ENCODE measurements at regions not wholly inside any gene's neighbourhood (a gene's known extent, or its start where the extent isn't known, plus 50 kb on each side); places are given as distances from the start of the nearest gene placed in this dataset.

- Histone ChIP-seq H3K36me3 (ENCODE audit: control insufficient read depth, insufficient read depth, low read length) (no peaks in the 10 kb centered on the region), H3K4me3 (ENCODE audit: low read depth in 2 of 2, low read length in 2 of 2) (no peak overlapping the region), H3K4me1 (ENCODE audit: control insufficient read depth, insufficient read depth, low read length) (no peaks in the 10 kb centered on the region), H3K27ac (ENCODE audit: low read length) (no peak overlapping the region), H3K27me3 (ENCODE audit: control insufficient read depth, insufficient read depth, low read length) (no peaks in the 10 kb centered on the region), H3K9me3 (ENCODE audit: control insufficient read depth, insufficient read depth, low read depth, low read length) (no peaks in the 10 kb centered on the region)
- CTCF ChIA-PET = no interaction called here
- no TSS peak for BruUV-seq (replicated peaks)
- intact Hi-C loops (cut with micrococcal nuclease; ENCODE audit: unreplicated experiment) = no loop called here
- TF ChIP-seq TCF7L2 (IDR thresholded peaks at IDR 0.05; ENCODE audit: low read depth, low read length) = no peak
- TF ChIP-seq REST (IDR thresholded peaks at IDR 0.05; ENCODE audit: insufficient read depth in 1 of 2, low read depth in 2 of 2, low read length in 1 of 2) = no peak
- no peak for TF ChIP-seq SIN3A (IDR thresholded peaks at IDR 0.05; ENCODE audit: borderline replicate concordance, insufficient read depth, low read depth, low read length)
- TF ChIP-seq, protein P1, sequence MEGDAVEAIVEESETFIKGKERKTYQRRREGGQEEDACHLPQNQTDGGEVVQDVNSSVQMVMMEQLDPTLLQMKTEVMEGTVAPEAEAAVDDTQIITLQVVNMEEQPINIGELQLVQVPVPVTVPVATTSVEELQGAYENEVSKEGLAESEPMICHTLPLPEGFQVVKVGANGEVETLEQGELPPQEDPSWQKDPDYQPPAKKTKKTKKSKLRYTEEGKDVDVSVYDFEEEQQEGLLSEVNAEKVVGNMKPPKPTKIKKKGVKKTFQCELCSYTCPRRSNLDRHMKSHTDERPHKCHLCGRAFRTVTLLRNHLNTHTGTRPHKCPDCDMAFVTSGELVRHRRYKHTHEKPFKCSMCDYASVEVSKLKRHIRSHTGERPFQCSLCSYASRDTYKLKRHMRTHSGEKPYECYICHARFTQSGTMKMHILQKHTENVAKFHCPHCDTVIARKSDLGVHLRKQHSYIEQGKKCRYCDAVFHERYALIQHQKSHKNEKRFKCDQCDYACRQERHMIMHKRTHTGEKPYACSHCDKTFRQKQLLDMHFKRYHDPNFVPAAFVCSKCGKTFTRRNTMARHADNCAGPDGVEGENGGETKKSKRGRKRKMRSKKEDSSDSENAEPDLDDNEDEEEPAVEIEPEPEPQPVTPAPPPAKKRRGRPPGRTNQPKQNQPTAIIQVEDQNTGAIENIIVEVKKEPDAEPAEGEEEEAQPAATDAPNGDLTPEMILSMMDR (IDR thresholded peaks at IDR 0.05) = no peak
- no peak for TF ChIP-seq POLR2AphosphoS5 (IDR thresholded peaks at IDR 0.05; ENCODE audit: low read depth, low read length)
- POLR2A ChIA-PET = no interaction called here
- in situ Hi-C loops (cut with HindIII; ENCODE audit: low pct_unique_long_range_greater_than_20kb, low sequenced_read_pairs) = no loop called here
- ATAC-seq (no peak), DNase-seq (ENCODE audit: low read depth, low spot score) (no peak)
Observed at GRCh38 chr14:21937996-21938395, 264.4 kb upstream of the OR4E1 start.

DNA sequence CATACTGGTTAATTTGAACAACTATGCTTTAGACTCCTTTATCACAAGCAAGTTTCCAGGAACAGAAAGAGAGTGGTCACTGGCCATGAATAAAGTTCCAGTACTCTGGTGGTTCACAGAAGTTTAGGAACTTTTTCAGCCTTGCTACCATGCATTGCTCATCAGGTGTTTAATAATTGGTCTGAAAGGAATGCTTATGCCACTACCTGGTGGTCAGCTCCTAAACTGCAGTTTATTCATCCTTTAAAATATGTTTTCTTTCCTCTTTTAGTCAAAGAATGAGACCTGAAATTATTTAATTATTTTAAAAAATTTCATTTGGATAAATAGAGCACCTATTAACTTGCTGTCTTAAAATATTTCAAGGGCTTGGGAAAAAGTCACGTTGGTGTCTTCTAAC is 260.1 kb upstream of the OR4E1 start:
- CTCF ChIA-PET = interaction anchor here (1.2 kb wide), 1 partner anchor 16 kb away, joined by 4 read pairs; no protein-coding TSS in a partner anchor
- no peak overlapping the region for H3K27ac ChIP-seq (ENCODE audit: low read length)
- H3K4me3 ChIP-seq (ENCODE audit: low read depth in 2 of 2, low read length in 2 of 2) = no peak overlapping the region
- POLR2A ChIA-PET = no interaction called here
- in situ Hi-C loops (cut with HindIII; ENCODE audit: low pct_unique_long_range_greater_than_20kb, low sequenced_read_pairs) (no loop called here), intact Hi-C loops (cut with micrococcal nuclease; ENCODE audit: unreplicated experiment) (loop anchor here (2.0 kb wide), 1 partner anchor 65 kb away; no protein-coding TSS in a partner anchor)
- no peaks in the 10 kb centered on the region for H3K36me3 ChIP-seq (ENCODE audit: control insufficient read depth, insufficient read depth, low read length)
- H3K27me3 ChIP-seq (ENCODE audit: control insufficient read depth, insufficient read depth, low read length) = no peaks in the 10 kb centered on the region
- no peak for DNase-seq (ENCODE audit: low read depth, low spot score)
- BruUV-seq (replicated peaks) = no TSS peak
- no peak for TF ChIP-seq POLR2AphosphoS5 (IDR thresholded peaks at IDR 0.05; ENCODE audit: low read depth, low read length)
- no peak for TF ChIP-seq SIN3A (IDR thresholded peaks at IDR 0.05; ENCODE audit: borderline replicate concordance, insufficient read depth, low read depth, low read length)
- no peak for TF ChIP-seq REST (IDR thresholded peaks at IDR 0.05; ENCODE audit: insufficient read depth in 1 of 2, low read depth in 2 of 2, low read length in 1 of 2)
- TF ChIP-seq TCF7L2 (IDR thresholded peaks at IDR 0.05; ENCODE audit: low read depth, low read length) = no peak
- TF ChIP-seq, protein P1 (IDR thresholded peaks at IDR 0.05) = no peak
- no peaks in the 10 kb centered on the region for H3K4me1 ChIP-seq (ENCODE audit: control insufficient read depth, insufficient read depth, low read length)
- no peaks in the 10 kb centered on the region for H3K9me3 ChIP-seq (ENCODE audit: control insufficient read depth, insufficient read depth, low read depth, low read length)
- ATAC-seq = no peak
